Smooth muscle cell (in vitro differentiated cells): ENCODE measurements at regions not wholly inside any gene's neighbourhood (a gene's known extent, or its start where the extent isn't known, plus 50 kb on each side); places are given as distances from the start of the nearest gene placed in this dataset.

Experiments used
- DNase-seq: peaks from one replicate; lab custom pipeline; 2025; ENCODE audit not compliant: unreplicated experiment; lab: John Stamatoyannopoulos, UW
- H2AFZ ChIP-seq: fragments of 200-600 bp; sonication (generic); 2 replicates; pipeline ENCODE4 v1.6.0; 2016; ENCODE audit warnings: antibody characterized with exemption, low read depth, mild to moderate bottlenecking
- H3F3A ChIP-seq: fragments of 200-600 bp; sonication (generic); 2 replicates; pipeline ENCODE4 v1.6.0; 2017; ENCODE audit warnings: antibody characterized with exemption, low read depth
- H3K27ac ChIP-seq: fragments of 200-600 bp; sonication (generic); 2 replicates; pipeline ENCODE4 v1.5.1; 2016; ENCODE audit warnings: low read depth, mild to moderate bottlenecking
- H3K27me3 ChIP-seq: fragments of 200-600 bp; sonication (generic); 2 replicates; pipeline ENCODE4 v1.6.1; 2016; ENCODE audit warnings: low read depth, mild to moderate bottlenecking
- H3K36me3 ChIP-seq: fragments of 200-600 bp; sonication (generic); 2 replicates; pipeline ENCODE4 v1.5.1; 2016; ENCODE audit warnings: low read depth
- H3K4me1 ChIP-seq: fragments of 200-600 bp; sonication (generic); 2 replicates; pipeline ENCODE4 v1.5.1; 2016; ENCODE audit warnings: low read depth
- H3K4me2 ChIP-seq: fragments of 200-600 bp; sonication (generic); 2 replicates; pipeline ENCODE4 v1.6.0; 2016; ENCODE audit warnings: mild to moderate bottlenecking
- H3K4me3 ChIP-seq: fragments of 200-600 bp; sonication (generic); 2 replicates; pipeline ENCODE4 v1.5.1; 2016; ENCODE audit warnings: mild to moderate bottlenecking
- H3K79me2 ChIP-seq: fragments of 200-600 bp; sonication (generic); 2 replicates; pipeline ENCODE4 v1.6.0; 2016; ENCODE audit warnings: low read depth, mild to moderate bottlenecking
- H3K9ac ChIP-seq: fragments of 200-600 bp; sonication (generic); 2 replicates; pipeline ENCODE4 v1.6.0; 2016; ENCODE audit warnings: low read depth
- H3K9me3 ChIP-seq: fragments of 200-600 bp; sonication (generic); replicated peaks from 2 replicates; pipeline ENCODE4 v1.5.1; 2016; ENCODE audit warnings: low read depth
- H4K20me1 ChIP-seq: fragments of 200-600 bp; sonication (generic); 2 replicates; pipeline ENCODE4 v1.6.0; 2016; ENCODE audit warnings: low read depth
- CTCF ChIP-seq: fragments of 200-600 bp; sonication (generic); IDR thresholded peaks from 2 replicates; pipeline ENCODE4 v1.5.1; 2017; ENCODE audit warnings: borderline replicate concordance, mild to moderate bottlenecking, antibody characterized with exemption; ENCODE audit not compliant: insufficient read depth, poor library complexity, severe bottlenecking
- WGBS: methylation state at CpG from one replicate; pipeline ENCODE4 v1.1.7; 2016; ENCODE audit warnings: low lambda C conversion rate; 5-methylcytosine and 5-hydroxymethylcytosine counted together

- H3K9me3 ChIP-seq: peaks cover 9% of the 10 kb centered on the region
- H3F3A ChIP-seq: no peaks in the 10 kb centered on the region
- H3K79me2 ChIP-seq: no peaks in the 10 kb centered on the region
- H2AFZ ChIP-seq: no peak overlapping the region
- no peak overlapping the region for H3K4me2 ChIP-seq
- DNase-seq: no peak
- H3K27me3 ChIP-seq: no peaks in the 10 kb centered on the region
- H3K9ac ChIP-seq: no peak overlapping the region
- TF ChIP-seq CTCF: no peak
- H4K20me1 ChIP-seq: no peaks in the 10 kb centered on the region
- no peaks in the 10 kb centered on the region for H3K36me3 ChIP-seq
- H3K4me3 ChIP-seq: no peak overlapping the region
- H3K4me1 ChIP-seq: no peaks in the 10 kb centered on the region
- no peak overlapping the region for H3K27ac ChIP-seq
- WGBS: 44% methylated on average over 2 of the region's 2 CpGs
Measured at GRCh38 chr14:71261206-71261605, 353.9 kb downstream of the PCNX1 start.

DNA sequence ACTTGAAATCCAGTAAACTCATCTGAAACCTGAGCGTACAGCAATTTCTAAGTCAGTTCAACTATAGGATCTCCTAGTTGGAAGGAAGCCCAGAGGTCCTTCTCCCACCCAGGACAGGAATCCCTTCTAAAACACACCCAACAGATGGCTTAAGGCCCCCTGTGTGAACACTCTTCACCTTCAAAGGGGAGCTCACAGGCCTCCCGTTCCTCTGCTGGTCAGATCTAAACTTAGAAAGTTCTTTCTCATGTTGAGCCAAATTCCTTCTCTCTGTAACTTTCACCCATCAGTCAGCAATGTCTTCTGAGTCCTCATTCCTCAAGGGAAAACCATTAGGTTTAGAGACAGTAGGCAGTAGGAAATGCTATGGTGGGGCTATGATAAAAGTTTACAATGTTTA is 355.2 kb downstream of the PCNX1 start:
- no peaks in the 10 kb centered on the region for H3K4me1 ChIP-seq
- WGBS: 95% methylated on average over 2 of the region's 2 CpGs
- no peaks in the 10 kb centered on the region for H3K27me3 ChIP-seq
- H2AFZ ChIP-seq: no peak overlapping the region
- H4K20me1 ChIP-seq: no peaks in the 10 kb centered on the region
- H3K79me2 ChIP-seq: no peaks in the 10 kb centered on the region
- H3K36me3 ChIP-seq: no peaks in the 10 kb centered on the region
- H3K9ac ChIP-seq: no peak overlapping the region
- H3K4me2 ChIP-seq: no peak overlapping the region
- no peaks in the 10 kb centered on the region for H3F3A ChIP-seq
- no peak for DNase-seq
- H3K27ac ChIP-seq: no peak overlapping the region
- no peak overlapping the region for H3K4me3 ChIP-seq
- peaks cover 9% of the 10 kb centered on the region for H3K9me3 ChIP-seq
- TF ChIP-seq CTCF: no peak

DNA sequence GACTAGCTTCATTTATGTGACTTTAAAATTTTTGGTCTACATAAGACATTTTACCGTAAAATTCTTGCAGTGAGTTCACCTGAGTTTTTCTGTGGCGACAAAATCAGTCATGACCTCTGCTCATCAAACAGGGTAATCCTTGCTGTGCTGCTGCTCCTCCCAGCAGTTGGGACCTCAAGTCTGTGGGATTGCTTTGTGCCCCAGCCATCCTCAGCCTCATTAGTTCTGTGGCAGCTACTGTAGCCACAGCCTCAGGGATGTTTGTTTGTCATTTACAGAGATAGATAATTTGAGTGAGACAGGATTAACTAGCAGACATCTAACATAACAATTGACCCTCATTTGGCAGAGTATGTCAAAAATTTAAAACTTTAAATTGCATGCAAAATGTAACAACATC is 357.0 kb downstream of the PCNX1 start:
- H3K4me1 ChIP-seq: no peaks in the 10 kb centered on the region
- H4K20me1 ChIP-seq: no peaks in the 10 kb centered on the region
- TF ChIP-seq CTCF: no peak
- WGBS: 87% methylated on average over 2 of the region's 2 CpGs
- no peak overlapping the region for H2AFZ ChIP-seq
- H3K27me3 ChIP-seq: no peaks in the 10 kb centered on the region
- H3K9me3 ChIP-seq: peaks cover 6% of the 10 kb centered on the region
- no peak for DNase-seq
- no peaks in the 10 kb centered on the region for H3K36me3 ChIP-seq
- no peak overlapping the region for H3K9ac ChIP-seq
- no peak overlapping the region for H3K27ac ChIP-seq
- H3K79me2 ChIP-seq: no peaks in the 10 kb centered on the region
- H3K4me2 ChIP-seq: no peak overlapping the region
- H3K4me3 ChIP-seq: no peak overlapping the region
- no peaks in the 10 kb centered on the region for H3F3A ChIP-seq

DNA sequence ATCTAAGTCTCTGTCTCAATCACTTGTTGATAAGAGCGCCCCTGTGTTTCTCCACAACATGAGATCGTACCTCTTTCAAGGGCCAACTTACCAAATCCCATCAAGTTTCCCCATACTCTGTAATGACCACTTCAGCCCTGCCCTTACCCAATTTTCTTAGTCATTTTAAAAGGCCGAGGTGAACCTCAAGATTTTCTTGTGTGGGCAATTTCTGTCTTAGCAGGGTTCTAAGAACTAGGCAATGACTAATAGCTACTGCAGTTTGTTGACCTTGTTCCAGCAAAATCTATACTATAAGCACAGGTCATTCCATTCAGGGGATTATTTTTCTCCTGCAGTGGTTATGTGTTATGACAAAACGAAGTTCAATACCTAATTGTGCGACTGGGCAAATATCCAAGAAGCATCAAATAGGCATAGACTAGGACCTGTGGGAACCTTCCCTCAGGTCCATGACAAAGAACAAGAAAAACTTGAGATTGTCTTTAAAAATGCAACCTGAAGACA is 359.8 kb downstream of the PCNX1 start:
- no peaks in the 10 kb centered on the region for H3K36me3 ChIP-seq
- no peaks in the 10 kb centered on the region for H3K4me1 ChIP-seq
- 83% methylated on average over 5 of the region's 5 CpGs for WGBS
- H4K20me1 ChIP-seq: no peaks in the 10 kb centered on the region
- no peaks in the 10 kb centered on the region for H3F3A ChIP-seq
- H3K4me2 ChIP-seq: no peak overlapping the region
- H3K27me3 ChIP-seq: no peaks in the 10 kb centered on the region
- no peak overlapping the region for H3K9ac ChIP-seq
- H2AFZ ChIP-seq: no peak overlapping the region
- no peak for TF ChIP-seq CTCF
- H3K9me3 ChIP-seq: peaks cover 3% of the 10 kb centered on the region
- no peak overlapping the region for H3K27ac ChIP-seq
- H3K4me3 ChIP-seq: no peak overlapping the region
- DNase-seq: no peak
- no peaks in the 10 kb centered on the region for H3K79me2 ChIP-seq
